Left lung (tissue), 4 donors: ENCODE measurements at regions not wholly inside any gene's neighbourhood (a gene's known extent, or its start where the extent isn't known, plus 50 kb on each side); places are given as distances from the start of the nearest gene placed in this dataset.

Experiments
- ATAC-seq: fragments of 200-7000 bp; cut with Tn5 transposase; one replicate; pipeline ENCODE4 v1.9.1; 2020; ENCODE audit warnings: moderate library complexity
- DNase-seq, 4 donors: peaks; one replicate each; pipeline ENCODE4 v3.0.0-alpha.2; 2013 to 2020
- H3K27ac ChIP-seq, 2 donors: fragments of 200-600 bp; sonication (generic) in 1 of 2; one replicate each; pipeline versions ENCODE4 v1.5.0 to v1.8.0; 2020 to 2021
- H3K27me3 ChIP-seq, 2 donors: fragments of 200-600 bp; sonication (generic) in 1 of 2; one replicate each; pipeline versions ENCODE4 v1.5.0 to v1.8.0; 2020 to 2021
- H3K36me3 ChIP-seq, 2 donors: fragments of 200-600 bp; sonication (generic) in 1 of 2; one replicate each; pipeline versions ENCODE4 v1.5.0 to v1.8.0; 2020 to 2021
- H3K4me1 ChIP-seq, 2 donors: fragments of 200-600 bp; one replicate each; pipeline ENCODE4 v1.8.0; 2021
- H3K4me3 ChIP-seq, 2 donors: fragments of 200-600 bp; sonication (generic) in 1 of 2; one replicate each; pipeline versions ENCODE4 v1.5.0 to v1.8.0; 2020 to 2021; ENCODE audit warnings: mild to moderate bottlenecking in 1 of 2
- H3K9me3 ChIP-seq, 2 donors: fragments of 200-600 bp; sonication (generic) in 1 of 2; one replicate each; pipeline versions ENCODE4 v1.5.0 to v1.8.0; 2020 to 2021
- CTCF ChIP-seq, 2 donors: fragments of 200-600 bp; sonication (generic) in 1 of 2; IDR thresholded peaks; one replicate each; pipeline versions ENCODE4 v1.5.0 to v1.8.0; 2021; ENCODE audit warnings: antibody characterized with exemption in 2 of 2
- intact Hi-C, 2 donors: fragments of 100-400 bp; cut with DNase I; formaldehyde crosslinking; loops; one replicate each; pipeline versions ENCODE4 v1.11.2 to v1.14.2; 2022
- donor health status: DM: no; HTN: yes; CAD: no.
- donor health status: DM: no; HTN: no; CAD: no.

GRCh38 chr10:130924138-130924819 is 387.2 kb downstream of the TCERG1L start:
- Histone ChIP-seq H3K4me3 (no peak overlapping the region), H3K9me3 (no peaks in the 10 kb centered on the region), H3K36me3 (no peaks in the 10 kb centered on the region), H3K27me3 (peaks cover 0 to 19% of the 10 kb centered on the region in 2 donors), H3K4me1 (no peaks in the 10 kb centered on the region), H3K27ac (no peak overlapping the region)
- intact Hi-C loops: no loop called here
- DNase-seq (peak in 2 of 4 donors; percentile 33 to 67), ATAC-seq (peak; percentile 56)
- TF ChIP-seq CTCF (IDR thresholded peaks at IDR 0.05): no peak

GRCh38 chr10:130926442-130926841 is 385.1 kb downstream of the TCERG1L start:
- Histone ChIP-seq H3K4me1 (no peaks in the 10 kb centered on the region), H3K9me3 (no peaks in the 10 kb centered on the region), H3K27me3 (peaks cover 0 to 27% of the 10 kb centered on the region in 2 donors), H3K36me3 (no peaks in the 10 kb centered on the region), H3K27ac (no peak overlapping the region), H3K4me3 (no peak overlapping the region)
- DNase-seq (no peak), ATAC-seq (no peak)
- no peak for TF ChIP-seq CTCF (IDR thresholded peaks at IDR 0.05)
- intact Hi-C loops: no loop called here

GRCh38 chr10:130927157-130927556 is 384.4 kb downstream of the TCERG1L start:
- Histone ChIP-seq H3K9me3 (no peaks in the 10 kb centered on the region), H3K36me3 (no peaks in the 10 kb centered on the region), H3K4me3 (no peak overlapping the region), H3K27me3 (peaks cover 0 to 34% of the 10 kb centered on the region in 2 donors), H3K4me1 (no peaks in the 10 kb centered on the region), H3K27ac (no peak overlapping the region)
- intact Hi-C loops: no loop called here
- no peak for DNase-seq
- no peak for TF ChIP-seq CTCF (IDR thresholded peaks at IDR 0.05)
- no peak for ATAC-seq

GRCh38 chr10:130928306-130928705 is 383.2 kb downstream of the TCERG1L start:
- Histone ChIP-seq H3K36me3 (no peaks in the 10 kb centered on the region), H3K9me3 (no peaks in the 10 kb centered on the region), H3K27ac (no peak overlapping the region), H3K27me3 (peaks cover 0 to 35% of the 10 kb centered on the region in 2 donors), H3K4me3 (no peak overlapping the region), H3K4me1 (no peaks in the 10 kb centered on the region)
- no peak for ATAC-seq
- TF ChIP-seq CTCF (IDR thresholded peaks at IDR 0.05): no peak
- no peak for DNase-seq
- intact Hi-C loops: no loop called here

- Histone ChIP-seq H3K27me3 (peaks cover 0 to 22% of the 10 kb centered on the region in 2 donors), H3K9me3 (no peaks in the 10 kb centered on the region), H3K27ac (no peak overlapping the region), H3K36me3 (no peaks in the 10 kb centered on the region), H3K4me1 (no peaks in the 10 kb centered on the region), H3K4me3 (no peak overlapping the region)
- intact Hi-C loops: no loop called here
- no peak for TF ChIP-seq CTCF (IDR thresholded peaks at IDR 0.05)
- DNase-seq (peak in 1 of 4 donors; percentile 77), ATAC-seq (no peak)
Measured at GRCh38 chr10:130929422-130930325, 381.8 kb downstream of the TCERG1L start.
